HEK293T (cell line): ENCODE measurements at regions not wholly inside any gene's neighbourhood (a gene's known extent, or its start where the extent isn't known, plus 50 kb on each side); places are given as distances from the start of the nearest gene placed in this dataset.

Experiments used
- ARNT ChIP-seq: fragments of 450-650 bp; IDR thresholded peaks from 2 replicates; pipeline ENCODE4 v1.6.1; 2017; ENCODE audit warnings: mild to moderate bottlenecking
- ELF4 ChIP-seq: fragments of 450-650 bp; IDR thresholded peaks from 2 replicates; pipeline ENCODE4 v1.6.1; 2017; ENCODE audit warnings: antibody characterized with exemption
- FOXA1 ChIP-seq: fragments of 450-650 bp; IDR thresholded peaks from 2 replicates; pipeline ENCODE4 v1.6.1; 2016; ENCODE audit warnings: mild to moderate bottlenecking
- SP1 ChIP-seq: fragments of 450-650 bp; IDR thresholded peaks from 2 replicates; pipeline ENCODE4 v1.6.1; 2017
- TARDBP ChIP-seq: fragments of 450-650 bp; IDR thresholded peaks from 2 replicates; pipeline ENCODE4 v1.6.1; 2016

DNA sequence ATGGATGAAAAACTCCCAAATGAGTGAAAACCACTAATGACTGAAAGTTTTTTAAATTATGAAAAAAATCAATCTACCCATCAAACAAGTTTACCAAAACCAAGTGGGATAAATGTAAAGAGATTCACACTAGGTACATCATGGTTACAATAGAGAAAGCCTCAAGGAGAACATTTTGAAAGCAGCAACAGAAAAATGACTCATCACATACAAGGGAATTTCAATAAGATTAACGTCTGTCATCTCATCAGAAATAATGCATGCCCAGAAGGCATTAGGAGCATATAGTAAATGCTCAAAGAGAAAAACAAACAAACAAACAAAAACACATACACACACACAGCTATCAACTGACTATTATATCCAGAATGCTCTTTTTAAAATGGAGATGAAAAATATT is 261.8 kb upstream of the KIF2B start:
- TF ChIP-seq SP1 (no peak), FOXA1 (no peak), ARNT (no peak), ELF4 (no peak), TARDBP (no peak)
